Kidney epithelial cell (primary cell): ENCODE measurements at regions not wholly inside any gene's neighbourhood (a gene's known extent, or its start where the extent isn't known, plus 50 kb on each side); places are given as distances from the start of the nearest gene placed in this dataset.

Source experiments
- DNase-seq: peaks from one replicate; pipeline ENCODE4 v3.0.0-alpha.2; 2010; ENCODE audit warnings: low read depth
- H3K27me3 ChIP-seq: 2 replicates; pipeline ENCODE4 v1.6.0; 2011; ENCODE audit warnings: low read length; ENCODE audit not compliant: control insufficient read depth, insufficient read depth
- H3K36me3 ChIP-seq: 2 replicates; pipeline ENCODE4 v1.5.1; 2011; ENCODE audit warnings: low read length; ENCODE audit not compliant: control insufficient read depth, insufficient read depth
- H3K4me3 ChIP-seq: 2 replicates; pipeline ENCODE4 v1.5.1; 2011; ENCODE audit warnings: low read depth, mild to moderate bottlenecking, control low read depth, low read length
- TF ChIP-seq, protein P1 (sequence below): IDR thresholded peaks from 2 replicates; pipeline ENCODE4 v1.5.1; 2011; ENCODE audit warnings: mild to moderate bottlenecking, moderate library complexity, low read length, control low read depth, inconsistent platforms; ENCODE audit not compliant: insufficient read depth, poor library complexity, severe bottlenecking

DNA sequence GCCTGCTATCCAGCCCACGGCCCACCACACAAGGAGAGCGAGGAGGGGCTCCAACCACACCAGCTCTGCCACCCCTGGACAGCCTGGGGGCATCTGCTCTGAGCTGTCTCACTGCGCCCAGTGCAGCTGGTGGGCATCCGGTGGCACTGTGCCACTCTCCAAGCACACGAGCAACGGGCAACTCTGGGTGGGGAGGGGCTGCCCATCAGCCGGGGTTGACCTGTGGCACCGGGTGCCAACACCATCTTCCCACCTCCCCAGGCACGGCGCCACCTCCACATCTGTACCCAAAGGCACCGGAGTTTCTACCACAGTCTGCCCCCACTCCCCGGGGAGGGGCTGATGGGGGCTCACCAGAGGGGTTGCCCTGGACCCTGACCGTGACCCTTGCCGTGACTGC is 241.8 kb downstream of the RBFOX3 start:
- Histone ChIP-seq H3K27me3 (peaks cover 13% of the 10 kb centered on the region), H3K36me3 (no peaks in the 10 kb centered on the region), H3K4me3 (no peak overlapping the region)
- TF ChIP-seq, protein P1, sequence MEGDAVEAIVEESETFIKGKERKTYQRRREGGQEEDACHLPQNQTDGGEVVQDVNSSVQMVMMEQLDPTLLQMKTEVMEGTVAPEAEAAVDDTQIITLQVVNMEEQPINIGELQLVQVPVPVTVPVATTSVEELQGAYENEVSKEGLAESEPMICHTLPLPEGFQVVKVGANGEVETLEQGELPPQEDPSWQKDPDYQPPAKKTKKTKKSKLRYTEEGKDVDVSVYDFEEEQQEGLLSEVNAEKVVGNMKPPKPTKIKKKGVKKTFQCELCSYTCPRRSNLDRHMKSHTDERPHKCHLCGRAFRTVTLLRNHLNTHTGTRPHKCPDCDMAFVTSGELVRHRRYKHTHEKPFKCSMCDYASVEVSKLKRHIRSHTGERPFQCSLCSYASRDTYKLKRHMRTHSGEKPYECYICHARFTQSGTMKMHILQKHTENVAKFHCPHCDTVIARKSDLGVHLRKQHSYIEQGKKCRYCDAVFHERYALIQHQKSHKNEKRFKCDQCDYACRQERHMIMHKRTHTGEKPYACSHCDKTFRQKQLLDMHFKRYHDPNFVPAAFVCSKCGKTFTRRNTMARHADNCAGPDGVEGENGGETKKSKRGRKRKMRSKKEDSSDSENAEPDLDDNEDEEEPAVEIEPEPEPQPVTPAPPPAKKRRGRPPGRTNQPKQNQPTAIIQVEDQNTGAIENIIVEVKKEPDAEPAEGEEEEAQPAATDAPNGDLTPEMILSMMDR: no peak
- no peak for DNase-seq

DNA sequence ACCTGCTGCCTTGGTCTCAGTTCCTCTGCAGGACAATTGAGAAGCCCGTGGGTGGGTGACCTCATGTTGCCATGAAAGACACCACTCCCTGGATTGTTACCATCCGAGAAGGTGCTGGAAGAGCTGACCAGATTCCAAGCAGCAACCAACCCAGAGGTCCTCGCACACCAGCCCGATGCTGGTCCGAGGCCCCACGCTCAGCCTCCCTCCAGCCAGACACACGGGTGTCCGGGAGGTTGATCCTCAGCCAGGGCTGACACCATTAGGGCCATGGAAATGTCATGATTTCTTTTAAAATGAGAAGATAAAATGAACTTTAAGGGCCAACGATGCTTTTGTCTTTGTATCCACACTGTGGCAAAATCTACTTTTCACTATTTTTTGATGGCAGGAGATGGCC is 242.3 kb downstream of the RBFOX3 start:
- DNase-seq: no peak
- Histone ChIP-seq H3K36me3 (no peaks in the 10 kb centered on the region), H3K27me3 (peaks cover 13% of the 10 kb centered on the region), H3K4me3 (no peak overlapping the region)
- TF ChIP-seq, protein P1: no peak

DNA sequence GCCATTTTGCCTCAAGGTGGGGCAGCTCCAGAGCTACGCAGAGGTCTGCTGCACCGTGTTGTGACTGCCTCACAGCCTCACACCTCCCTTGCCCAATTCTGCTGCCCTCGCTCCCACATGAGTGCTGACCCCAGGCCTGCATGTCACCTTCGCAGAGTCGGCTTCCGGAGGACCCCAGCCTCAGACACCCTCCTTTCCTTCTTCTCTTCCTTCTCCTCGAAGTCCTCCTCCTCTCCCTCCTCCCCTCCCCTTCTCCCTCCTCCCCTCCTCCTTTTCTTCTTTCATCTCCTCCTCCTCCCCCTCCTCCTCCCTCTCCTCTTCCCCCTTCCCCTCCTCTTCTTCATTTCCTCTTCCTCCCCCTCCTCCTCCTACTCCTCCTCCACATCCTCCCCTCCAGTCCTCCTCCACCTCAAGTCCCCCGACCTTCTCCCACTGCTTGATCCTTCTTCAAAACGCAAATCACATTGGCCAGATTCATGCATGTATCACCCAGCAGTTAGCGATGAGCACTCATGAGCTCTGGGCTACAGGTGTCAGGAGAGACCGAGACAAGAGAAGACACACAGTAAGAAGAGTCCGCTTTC is 243.8 kb downstream of the RBFOX3 start:
- Histone ChIP-seq H3K4me3 (no peak overlapping the region), H3K36me3 (no peaks in the 10 kb centered on the region), H3K27me3 (peaks cover 13% of the 10 kb centered on the region)
- DNase-seq: no peak
- TF ChIP-seq, protein P1: no peak

DNA sequence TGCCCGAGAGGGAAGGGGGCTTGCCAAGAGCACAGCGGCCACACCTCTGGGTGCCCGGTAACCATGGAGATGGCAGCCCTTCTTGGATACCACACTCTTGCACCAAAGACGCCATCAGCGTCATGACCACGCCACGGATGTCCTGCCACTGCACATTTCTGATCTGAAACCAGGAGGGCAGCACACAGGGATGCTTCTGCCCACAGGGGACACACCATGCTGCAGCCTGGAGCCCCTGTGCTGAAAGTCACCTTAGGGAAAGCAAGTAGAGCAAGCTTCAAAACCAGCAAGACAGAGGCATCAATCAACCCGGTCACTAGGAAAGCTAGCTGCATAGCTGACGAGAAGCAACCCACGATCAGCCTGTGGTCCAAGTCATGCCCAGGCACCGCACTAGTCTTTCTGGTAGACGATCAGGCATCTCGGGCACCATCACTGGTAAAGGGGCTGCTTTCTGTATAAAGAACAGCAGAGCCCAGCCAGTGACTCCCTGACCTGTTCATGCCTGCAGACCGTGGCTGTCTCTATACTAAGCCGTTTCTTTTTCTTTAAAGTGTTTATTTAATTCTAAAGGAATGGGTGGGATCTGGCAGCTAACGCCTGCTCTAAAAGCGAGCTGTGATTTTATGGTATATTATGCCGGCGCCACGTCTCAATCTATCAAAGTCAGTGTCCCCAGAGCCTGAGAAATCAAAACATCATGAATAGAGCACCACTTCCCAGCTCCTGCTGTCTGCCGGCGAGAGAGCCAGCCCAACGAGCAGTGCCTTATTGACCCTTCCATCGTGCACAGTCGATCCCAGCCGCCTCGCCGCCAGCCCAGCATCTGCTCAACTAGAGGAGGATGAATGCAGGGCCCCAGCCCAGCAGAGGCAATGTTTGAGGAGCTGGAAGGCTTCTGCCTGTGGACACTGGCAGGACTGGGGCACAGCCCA is 244.7 kb downstream of the RBFOX3 start:
- Histone ChIP-seq H3K4me3 (no peak overlapping the region), H3K36me3 (no peaks in the 10 kb centered on the region), H3K27me3 (peaks cover 15% of the 10 kb centered on the region)
- DNase-seq: no peak
- TF ChIP-seq, protein P1: no peak

- no peak for DNase-seq
- H3K27me3 ChIP-seq: peaks cover 15% of the 10 kb centered on the region
- TF ChIP-seq, protein P1: no peak
- H3K36me3 ChIP-seq: no peaks in the 10 kb centered on the region
- no peak overlapping the region for H3K4me3 ChIP-seq
Measured at GRCh38 chr17:79365351-79365750, 245.5 kb downstream of the RBFOX3 start.
